ENCODE measurements at regions not wholly inside any gene's neighbourhood (a gene's known extent, or its start where the extent isn't known, plus 50 kb on each side); places are given as distances from the start of the nearest gene placed in this dataset.

- FAIRE-seq: no peak
Measured at GRCh38 chr13:24052547-24053518, 107.7 kb upstream of the SPATA13 start.

GRCh38 chr13:24053519-24054251, 106.8 kb upstream of the SPATA13 start:
- peak; percentile 13 for FAIRE-seq

- FAIRE-seq: no peak
Measured at GRCh38 chr13:24056616-24057137, 103.8 kb upstream of the SPATA13 start.

GRCh38 chr13:24060993-24061392, 99.5 kb upstream of the SPATA13 start:
- FAIRE-seq: no peak

GRCh38 chr13:24063281-24063877, 97.1 kb upstream of the SPATA13 start:
- no peak for FAIRE-seq

GRCh38 chr13:24064371-24064770, 96.1 kb upstream of the SPATA13 start:
- no peak for FAIRE-seq

GRCh38 chr13:24065176-24065575, 95.3 kb upstream of the SPATA13 start:
- no peak for FAIRE-seq

GRCh38 chr13:24066405-24067295, 93.9 kb upstream of the SPATA13 start:
- FAIRE-seq: no peak

- no peak for FAIRE-seq
Measured at GRCh38 chr13:24068472-24068871, 92.0 kb upstream of the SPATA13 start.

- FAIRE-seq: no peak
Measured at GRCh38 chr13:24071016-24071415, 89.5 kb upstream of the SPATA13 start.

- no peak for FAIRE-seq
Measured at GRCh38 chr13:24071423-24072075, 89.0 kb upstream of the SPATA13 start.

GRCh38 chr13:24073657-24074056, 86.9 kb upstream of the SPATA13 start:
- FAIRE-seq: no peak

GRCh38 chr13:24074678-24075077, 85.8 kb upstream of the SPATA13 start:
- no peak for FAIRE-seq

GRCh38 chr13:24075137-24075975, 85.2 kb upstream of the SPATA13 start:
- FAIRE-seq: no peak

- no peak for FAIRE-seq
Measured at GRCh38 chr13:24076109-24076508, 84.4 kb upstream of the SPATA13 start.

GRCh38 chr13:24076636-24077035, 83.9 kb upstream of the SPATA13 start:
- FAIRE-seq: no peak

GRCh38 chr13:24080134-24080533, 80.4 kb upstream of the SPATA13 start:
- FAIRE-seq: no peak

- no peak for FAIRE-seq
Measured at GRCh38 chr13:24081387-24081786, 79.1 kb upstream of the SPATA13 start.

- no peak for FAIRE-seq
Measured at GRCh38 chr13:24083141-24083540, 77.4 kb upstream of the SPATA13 start.

- FAIRE-seq: no peak
Measured at GRCh38 chr13:24083722-24084421, 76.6 kb upstream of the SPATA13 start.

All from G401.6 (cell line).